ENCODE measurements at regions not wholly inside any gene's neighbourhood (a gene's known extent, or its start where the extent isn't known, plus 50 kb on each side); places are given as distances from the start of the nearest gene placed in this dataset.

- TF ChIP-seq KDM4A (IDR thresholded peaks at IDR 0.05; ENCODE audit: low read depth, low read length, severe bottlenecking), result no peak
- no peak for TF ChIP-seq YY1 (IDR thresholded peaks at IDR 0.05; ENCODE audit: low read depth, low read length)
- TF ChIP-seq, protein P1, sequence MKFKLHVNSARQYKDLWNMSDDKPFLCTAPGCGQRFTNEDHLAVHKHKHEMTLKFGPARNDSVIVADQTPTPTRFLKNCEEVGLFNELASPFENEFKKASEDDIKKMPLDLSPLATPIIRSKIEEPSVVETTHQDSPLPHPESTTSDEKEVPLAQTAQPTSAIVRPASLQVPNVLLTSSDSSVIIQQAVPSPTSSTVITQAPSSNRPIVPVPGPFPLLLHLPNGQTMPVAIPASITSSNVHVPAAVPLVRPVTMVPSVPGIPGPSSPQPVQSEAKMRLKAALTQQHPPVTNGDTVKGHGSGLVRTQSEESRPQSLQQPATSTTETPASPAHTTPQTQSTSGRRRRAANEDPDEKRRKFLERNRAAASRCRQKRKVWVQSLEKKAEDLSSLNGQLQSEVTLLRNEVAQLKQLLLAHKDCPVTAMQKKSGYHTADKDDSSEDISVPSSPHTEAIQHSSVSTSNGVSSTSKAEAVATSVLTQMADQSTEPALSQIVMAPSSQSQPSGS (IDR thresholded peaks at IDR 0.05; ENCODE audit: low read length), result no peak
- TF ChIP-seq TAF7 (optimal IDR thresholded peaks at IDR 0.05; ENCODE audit: borderline replicate concordance, low read depth, low read length), result no peak
- TF ChIP-seq SP4 (IDR thresholded peaks at IDR 0.05; ENCODE audit: low read length), result no peak
Observed at GRCh38 chr7:116617878-116618277, 54.1 kb upstream of the MET start (continued).

Measured in H1 (cell line).